LNCaP clone FGC (cell line): ENCODE measurements at regions not wholly inside any gene's neighbourhood (a gene's known extent, or its start where the extent isn't known, plus 50 kb on each side); places are given as distances from the start of the nearest gene placed in this dataset.
A peak's percentile ranks its signal among the peaks of the same experiment; 100 is the strongest.

Experiments
- DNase-seq: peaks from one replicate; pipeline ENCODE4 v3.0.0-alpha.2; 2011; ENCODE audit warnings: low read depth
- H3K4me3 ChIP-seq: 2 replicates; pipeline ENCODE4 v1.5.1; 2011; ENCODE audit warnings: mild to moderate bottlenecking, low read depth, low read length, control low read depth
- TF ChIP-seq, protein P1 (sequence below): IDR thresholded peaks from 2 replicates; pipeline ENCODE4 v1.5.1; 2012; ENCODE audit warnings: mild to moderate bottlenecking; ENCODE audit not compliant: control insufficient read depth, insufficient read depth; ENCODE audit errors: extremely low read depth

DNA sequence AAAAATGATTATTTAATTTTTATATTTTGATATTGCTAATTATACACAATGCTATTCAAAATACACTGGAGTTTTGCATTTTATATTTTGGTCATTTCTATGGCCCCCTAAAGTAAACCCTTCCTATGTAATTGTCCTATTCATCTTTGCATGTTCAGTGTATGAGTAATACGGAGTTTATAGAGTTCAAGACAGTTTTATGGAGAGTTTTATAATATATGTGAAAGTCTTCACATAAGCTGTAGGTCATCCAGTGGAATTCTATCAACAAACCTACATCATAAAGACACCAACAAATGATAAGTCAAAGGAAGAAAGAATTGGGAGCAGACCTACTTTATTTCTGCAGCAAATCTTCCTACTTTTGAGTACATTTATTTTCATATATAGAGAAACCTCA, 1200.4 kb upstream of the EPHA6 start:
- peak; percentile 7 for DNase-seq
- TF ChIP-seq, protein P1, sequence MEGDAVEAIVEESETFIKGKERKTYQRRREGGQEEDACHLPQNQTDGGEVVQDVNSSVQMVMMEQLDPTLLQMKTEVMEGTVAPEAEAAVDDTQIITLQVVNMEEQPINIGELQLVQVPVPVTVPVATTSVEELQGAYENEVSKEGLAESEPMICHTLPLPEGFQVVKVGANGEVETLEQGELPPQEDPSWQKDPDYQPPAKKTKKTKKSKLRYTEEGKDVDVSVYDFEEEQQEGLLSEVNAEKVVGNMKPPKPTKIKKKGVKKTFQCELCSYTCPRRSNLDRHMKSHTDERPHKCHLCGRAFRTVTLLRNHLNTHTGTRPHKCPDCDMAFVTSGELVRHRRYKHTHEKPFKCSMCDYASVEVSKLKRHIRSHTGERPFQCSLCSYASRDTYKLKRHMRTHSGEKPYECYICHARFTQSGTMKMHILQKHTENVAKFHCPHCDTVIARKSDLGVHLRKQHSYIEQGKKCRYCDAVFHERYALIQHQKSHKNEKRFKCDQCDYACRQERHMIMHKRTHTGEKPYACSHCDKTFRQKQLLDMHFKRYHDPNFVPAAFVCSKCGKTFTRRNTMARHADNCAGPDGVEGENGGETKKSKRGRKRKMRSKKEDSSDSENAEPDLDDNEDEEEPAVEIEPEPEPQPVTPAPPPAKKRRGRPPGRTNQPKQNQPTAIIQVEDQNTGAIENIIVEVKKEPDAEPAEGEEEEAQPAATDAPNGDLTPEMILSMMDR, result no peak
- no peak overlapping the region for H3K4me3 ChIP-seq

DNA sequence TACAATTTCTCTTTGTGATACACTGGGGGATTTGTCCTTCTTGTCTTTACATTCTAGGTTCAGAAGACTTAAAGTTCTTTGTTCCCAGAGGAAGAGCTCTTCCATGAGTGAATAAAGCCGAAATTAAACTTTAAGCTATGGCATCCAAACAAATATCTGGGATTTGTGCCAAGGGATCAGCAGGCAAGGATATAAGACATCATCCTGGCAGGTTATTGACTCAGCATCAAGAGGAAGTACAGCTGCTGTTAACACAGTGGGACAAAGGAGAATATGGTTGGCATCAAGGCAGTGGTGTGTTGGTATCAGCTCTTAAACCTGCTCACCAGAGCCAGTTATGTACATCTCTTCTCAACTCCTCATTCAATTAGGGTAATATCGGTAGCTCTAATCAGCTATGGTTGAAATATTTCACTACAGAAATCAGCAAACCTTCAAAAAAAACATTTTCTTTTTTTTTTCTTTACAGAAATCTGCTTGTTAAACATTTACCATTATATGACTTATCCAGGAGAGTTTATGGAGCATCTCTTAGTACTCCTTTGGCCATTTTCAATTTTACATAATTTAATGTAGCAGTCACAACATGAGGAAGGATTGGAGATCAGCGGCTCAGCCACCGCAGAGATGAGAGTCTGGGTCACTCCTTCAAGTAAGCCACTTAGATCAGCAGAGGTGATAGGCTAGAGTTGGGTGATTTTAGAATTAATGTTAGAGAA, 1198.6 kb upstream of the EPHA6 start:
- DNase-seq, result peak; percentile 38
- no peak overlapping the region for H3K4me3 ChIP-seq
- TF ChIP-seq, protein P1, result no peak

DNA sequence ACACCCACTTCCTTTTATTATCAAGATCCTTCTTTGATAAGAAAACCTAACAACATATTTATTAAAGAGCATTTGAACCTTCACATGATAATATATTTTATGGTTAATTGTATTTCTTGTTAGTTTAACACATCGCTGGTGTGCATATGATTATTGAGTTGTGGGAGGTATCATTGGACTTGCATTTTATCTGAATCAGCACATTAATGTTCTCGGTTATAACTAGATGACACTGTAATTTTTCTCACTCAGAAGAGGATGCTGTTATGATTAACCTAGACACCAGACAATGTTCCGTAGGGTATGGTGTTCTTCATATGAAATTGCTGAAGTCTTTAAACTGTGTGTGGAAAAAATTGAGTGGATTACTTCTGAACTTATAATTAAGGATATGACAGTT, 1188.3 kb upstream of the EPHA6 start:
- TF ChIP-seq, protein P1, result no peak
- no peak overlapping the region for H3K4me3 ChIP-seq

DNA sequence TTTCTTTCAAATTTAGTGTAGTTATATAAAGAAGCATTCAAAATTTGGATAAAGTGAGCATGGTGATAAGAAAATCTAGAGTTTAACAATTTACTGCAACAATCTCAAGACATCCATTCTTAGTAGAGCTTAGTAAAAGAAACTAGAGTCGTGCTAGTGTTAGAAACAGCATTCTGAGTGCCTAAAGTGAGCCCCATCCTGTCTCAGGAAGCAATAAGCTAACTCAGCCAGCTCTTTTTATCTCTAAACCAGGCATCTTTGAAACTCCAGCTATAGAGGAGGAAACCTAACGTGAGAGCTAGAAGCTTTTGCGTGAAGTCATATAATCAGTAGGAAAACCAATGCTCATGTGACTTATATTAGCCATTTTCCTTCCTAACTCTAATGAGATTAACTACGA, 1187.1 kb upstream of the EPHA6 start:
- no peak overlapping the region for H3K4me3 ChIP-seq
- TF ChIP-seq, protein P1, result no peak
- no peak for DNase-seq

More for the DNA sequence above, 1188.3 kb upstream of the EPHA6 start:
- no peak for DNase-seq

- H3K4me3 ChIP-seq, result no peak overlapping the region
- TF ChIP-seq, protein P1, result no peak
- DNase-seq, result no peak
Observed at GRCh38 chr3:95627697-95628096, 1186.7 kb upstream of the EPHA6 start.

DNA sequence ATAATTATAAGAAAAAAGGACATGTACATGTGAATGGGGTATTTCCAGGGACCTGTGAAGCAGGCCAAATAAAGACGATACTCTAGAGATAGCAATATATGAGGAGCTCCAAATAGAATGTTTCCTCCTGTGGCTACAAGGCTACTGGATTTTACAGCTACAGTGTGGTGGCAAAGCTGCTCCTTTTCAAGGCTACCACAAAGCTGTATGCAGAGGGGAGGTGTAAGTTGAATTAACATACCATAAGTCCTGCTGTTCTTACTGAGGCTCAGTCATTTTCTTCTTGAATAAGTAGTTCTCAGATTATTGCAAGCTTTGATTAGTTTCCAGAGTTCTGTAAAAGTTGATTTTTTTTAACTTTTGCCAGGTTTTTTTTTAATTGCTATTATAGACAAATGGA, 1184.6 kb upstream of the EPHA6 start:
- DNase-seq, result no peak
- no peak overlapping the region for H3K4me3 ChIP-seq
- TF ChIP-seq, protein P1, result no peak

DNA sequence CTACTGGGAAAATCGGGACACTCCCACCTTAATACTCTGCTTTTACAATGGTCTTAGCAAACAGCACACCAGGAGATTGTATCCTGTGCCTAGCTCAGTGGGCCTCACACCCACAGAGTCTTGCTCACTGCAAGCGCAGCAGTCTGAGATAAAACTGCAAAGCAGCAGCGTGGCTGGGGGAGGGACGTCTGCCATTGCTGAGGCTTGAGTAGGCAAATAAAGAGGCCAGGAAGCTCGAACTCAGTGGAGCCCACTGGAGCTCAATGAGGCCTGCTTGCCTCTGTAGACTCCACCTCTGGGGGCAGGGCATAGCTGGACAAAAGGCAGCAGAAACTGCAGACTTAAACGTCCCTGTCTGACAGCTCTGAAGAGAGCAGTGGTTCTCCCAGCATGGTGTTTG, 1169.1 kb upstream of the EPHA6 start:
- H3K4me3 ChIP-seq, result no peak overlapping the region
- DNase-seq, result no peak
- TF ChIP-seq, protein P1, result no peak
